SK-N-SH (cell line): ENCODE measurements at regions not wholly inside any gene's neighbourhood (a gene's known extent, or its start where the extent isn't known, plus 50 kb on each side); places are given as distances from the start of the nearest gene placed in this dataset.

Experiments used
- CTCF ChIA-PET: fragments of 300-600, 350-600 bp; formaldehyde crosslinking; extraction: SDS; loops from one replicate; lab custom pipeline; 2021; lab: Yijun Ruan, JAX
- POLR2A ChIA-PET: fragments of 350-600 bp; sonication (Branson Sonifier 250); formaldehyde crosslinking; extraction: SDS; loops from one replicate; lab custom pipeline; 2020; ENCODE audit warnings: antibody characterized with exemption, inconsistent platforms; lab: Yijun Ruan, JAX
- DNase-seq: peaks from one replicate; pipeline ENCODE4 v3.0.0; 2012
- H2AFZ ChIP-seq: fragments of 200-600 bp; sonication (generic); 2 replicates; pipeline ENCODE4 v1.8.1; 2016; ENCODE audit warnings: antibody characterized with exemption, mild to moderate bottlenecking, low read depth
- H3F3A ChIP-seq: fragments of 200-600 bp; sonication (generic); replicated peaks from 2 replicates; pipeline ENCODE3; 2016; ENCODE audit warnings: antibody characterized with exemption, mild to moderate bottlenecking; ENCODE audit not compliant: insufficient read depth
- H3K27ac ChIP-seq, 2 experiments: fragments of 200-500 bp in 1 of 2; fragments of 200-600 bp in 1 of 2; sonication (Bioruptor generic) in 1 of 2; sonication (generic), shearing (Covaris generic) in 1 of 2; 2 replicates each; pipeline versions ENCODE4 v1.5.1 to v1.6.1; 2014 to 2016; ENCODE audit warnings: low read depth in 2 of 2, inconsistent platforms in 1 of 2, low read length in 1 of 2, mild to moderate bottlenecking in 1 of 2, mixed read lengths in 1 of 2
- H3K27me3 ChIP-seq: fragments of 200-600 bp; sonication (generic), shearing (Covaris generic); 2 replicates; pipeline ENCODE4 v1.6.1; 2016; ENCODE audit warnings: mixed run types; ENCODE audit not compliant: insufficient read depth
- H3K36me3 ChIP-seq, 2 experiments: fragments of 200-500 bp in 1 of 2; fragments of 200-600 bp in 1 of 2; sonication (Bioruptor generic) in 1 of 2; sonication (generic) in 1 of 2; replicated peaks in 1 of 2; 2 replicates each; pipeline versions ENCODE3 to v1.5.1; 2014 to 2016; ENCODE audit warnings: low read length in 1 of 2, mild to moderate bottlenecking in 1 of 2; ENCODE audit not compliant: insufficient read depth in 2 of 2, control insufficient read depth in 1 of 2
- H3K4me1 ChIP-seq, 2 experiments: fragments of 200-500 bp in 1 of 2; fragments of 200-600 bp in 1 of 2; sonication (Bioruptor generic) in 1 of 2; sonication (generic), shearing (Covaris generic) in 1 of 2; 2 replicates each; pipeline versions ENCODE4 v1.5.1 to v1.6.1; 2014 to 2016; ENCODE audit warnings: low read depth in 1 of 2, low read length in 1 of 2, mixed run types in 1 of 2; ENCODE audit not compliant: insufficient read depth in 2 of 2, control insufficient read depth in 1 of 2
- H3K4me2 ChIP-seq: fragments of 200-600 bp; sonication (generic), shearing (Covaris generic); 2 replicates; pipeline ENCODE4 v1.6.1; 2017; ENCODE audit warnings: mixed run types
- H3K4me3 ChIP-seq, 2 experiments: fragments of 200-500 bp in 1 of 2; fragments of 200-600 bp in 1 of 2; sonication (Bioruptor generic) in 1 of 2; sonication (generic), shearing (Covaris generic) in 1 of 2; 2 replicates each; pipeline versions ENCODE4 v1.5.1 to v1.8.1; 2014 to 2016; ENCODE audit warnings: low read depth in 2 of 2, inconsistent platforms in 1 of 2, low read length in 1 of 2, mild to moderate bottlenecking in 1 of 2, mixed read lengths in 1 of 2, moderate library complexity in 1 of 2
- H3K79me2 ChIP-seq: fragments of 200-600 bp; sonication (generic); 2 replicates; pipeline ENCODE4 v1.8.1; 2017; ENCODE audit warnings: mild to moderate bottlenecking; ENCODE audit not compliant: insufficient read depth
- H3K9ac ChIP-seq: fragments of 200-600 bp; sonication (generic); 2 replicates; pipeline ENCODE4 v1.6.1; 2017; ENCODE audit warnings: mixed run types
- H3K9me2 ChIP-seq: fragments of 200-600 bp; sonication (generic); 2 replicates; pipeline ENCODE4 v1.6.1; 2017; ENCODE audit warnings: mixed run types
- H3K9me3 ChIP-seq: fragments of 200-600 bp; sonication (generic); 2 replicates; pipeline ENCODE4 v1.6.1; 2017; ENCODE audit warnings: mixed run types, mild to moderate bottlenecking, moderate library complexity
- H4K20me1 ChIP-seq: fragments of 200-600 bp; sonication (generic); 2 replicates; pipeline ENCODE4 v1.6.1; 2017; ENCODE audit warnings: mild to moderate bottlenecking, mixed run types; ENCODE audit not compliant: insufficient read depth
- CTCF ChIP-seq: fragments of 200-600 bp; sonication (generic); IDR thresholded peaks from 2 replicates; pipeline ENCODE4 v1.6.1; 2017; ENCODE audit warnings: antibody characterized with exemption, mild to moderate bottlenecking, moderate library complexity
- EP300 ChIP-seq, 2 experiments: IDR thresholded peaks; 2 replicates each; pipeline versions ENCODE4 v1.4.0 to v1.6.1; 2012; ENCODE audit warnings: borderline replicate concordance in 1 of 2, low read depth in 1 of 2, low read length in 1 of 2
- FOSL2 ChIP-seq: IDR thresholded peaks from 2 replicates; pipeline ENCODE4 v1.4.0; 2012; ENCODE audit warnings: low read depth, mild to moderate bottlenecking, moderate library complexity, borderline replicate concordance
- FOXJ3 ChIP-seq: sonication (generic); formaldehyde crosslinking; IDR thresholded peaks from 2 replicates; pipeline ENCODE4 v1.5.1; 2020; ENCODE audit warnings: mild to moderate bottlenecking, missing genetic modification reagents
- GATA2 ChIP-seq: sonication (generic); formaldehyde crosslinking; IDR thresholded peaks from 2 replicates; pipeline ENCODE4 v1.5.0; 2020; ENCODE audit warnings: mild to moderate bottlenecking, missing genetic modification reagents
- JUND ChIP-seq: IDR thresholded peaks from 2 replicates; pipeline ENCODE4 v1.4.0; 2012
- MEF2A ChIP-seq: IDR thresholded peaks from 2 replicates; pipeline ENCODE4 v1.4.0; 2012; ENCODE audit warnings: low read depth, borderline replicate concordance
- NFIC ChIP-seq: IDR thresholded peaks from 2 replicates; pipeline ENCODE4 v1.4.0; 2012; ENCODE audit warnings: borderline replicate concordance
- NRF1 ChIP-seq: IDR thresholded peaks from 2 replicates; pipeline ENCODE4 v1.6.1; 2012; ENCODE audit warnings: low read depth, mild to moderate bottlenecking, low read length
- POLR2AphosphoS5 ChIP-seq: IDR thresholded peaks from 2 replicates; pipeline ENCODE4 v1.6.1; 2012; ENCODE audit warnings: low read depth, low read length
- RAD21 ChIP-seq: IDR thresholded peaks from 2 replicates; pipeline ENCODE4 v1.6.1; 2012; ENCODE audit warnings: mild to moderate bottlenecking, low read length
- RCOR1 ChIP-seq: fragments of 150-350 bp; IDR thresholded peaks from 2 replicates; pipeline ENCODE4 v1.6.1; 2017; ENCODE audit warnings: antibody characterized with exemption, low read length
- SIN3A ChIP-seq: IDR thresholded peaks from 2 replicates; pipeline ENCODE4 v1.6.1; 2012; ENCODE audit warnings: low read depth, mild to moderate bottlenecking, low read length, moderate library complexity, borderline replicate concordance
- SMC3 ChIP-seq: IDR thresholded peaks from 2 replicates; pipeline ENCODE4 v1.6.1; 2012; ENCODE audit warnings: low read depth, low read length, improper control_type of control experiment
- TAF1 ChIP-seq: IDR thresholded peaks from 2 replicates; pipeline ENCODE4 v1.6.1; 2012; ENCODE audit warnings: low read depth, mild to moderate bottlenecking, low read length, moderate library complexity, borderline replicate concordance
- TEAD4 ChIP-seq: IDR thresholded peaks from 2 replicates; pipeline ENCODE4 v1.4.0; 2012; ENCODE audit warnings: mild to moderate bottlenecking, borderline replicate concordance; ENCODE audit not compliant: insufficient read depth
- USF2 ChIP-seq: fragments of 150-350 bp; IDR thresholded peaks from 2 replicates; pipeline ENCODE4 v1.6.1; 2017; ENCODE audit warnings: antibody characterized with exemption, low read length, low read depth, borderline replicate concordance
- YY1 ChIP-seq: IDR thresholded peaks from 2 replicates; pipeline ENCODE4 v1.4.0; 2012; ENCODE audit warnings: low read depth, mild to moderate bottlenecking
- WGBS: methylation state at CpG from one replicate; pipeline ENCODE4 v1.1.6; 2017; ENCODE audit warnings: low lambda C conversion rate; 5-methylcytosine and 5-hydroxymethylcytosine counted together
- TF ChIP-seq, protein P1 (sequence below): IDR thresholded peaks from 2 replicates; pipeline ENCODE4 v1.6.1; 2012; ENCODE audit warnings: mild to moderate bottlenecking, low read depth, low read length, moderate library complexity

- Histone ChIP-seq H3K27ac (peak overlapping the region in 1 of 2 experiments; percentile 28; a peak in 1 of 4 replicates), H4K20me1 (no peaks in the 10 kb centered on the region), H2AFZ (no peak overlapping the region), H3K4me2 (no peak overlapping the region), H3K9ac (no peak overlapping the region), H3K4me1 (peaks cover 5 to 18% of the 10 kb centered on the region in 2 experiments; a peak in 3 of 4 replicates), H3K36me3 (no peaks in the 10 kb centered on the region), H3K4me3 (no peak overlapping the region), H3K79me2 (peaks cover 3% of the 10 kb centered on the region; the same call in 1 of the 2 replicates), H3F3A (peaks cover 26% of the 10 kb centered on the region), H3K27me3 (no peaks in the 10 kb centered on the region), H3K9me2 (no peaks in the 10 kb centered on the region), H3K9me3 (no peaks in the 10 kb centered on the region)
- no peak for DNase-seq
- POLR2A ChIA-PET, result no interaction called here
- TF ChIP-seq NFIC (no peak), USF2 (no peak), MEF2A (no peak), GATA2 (CRISPR knock-in tag) (no peak), NRF1 (no peak), RAD21 (no peak), FOXJ3 (CRISPR knock-in tag) (no peak), TAF1 (no peak), TEAD4 (no peak)
- CTCF ChIA-PET, result interaction anchor here (0.7 to 7.4 kb wide), 16 partner anchors 9 to 234 kb away, joined by 3 to 72 read pairs (median 4); no protein-coding TSS in a partner anchor
- 78% methylated on average over 4 of the region's 7 CpGs for WGBS
Measured at GRCh38 chr15:66838202-66838601, 136.2 kb downstream of the SMAD6 start.

GRCh38 chr15:66838671-66839239, 136.7 kb downstream of the SMAD6 start:
- Histone ChIP-seq H3K9me2 (no peaks in the 10 kb centered on the region), H3K4me1 (peaks cover 7 to 23% of the 10 kb centered on the region in 2 experiments; a peak in 3 of 4 replicates), H3K27ac (peak overlapping the region in 1 of 2 experiments; percentile 97; a peak in 2 of 4 replicates), H3K9ac (no peak overlapping the region), H3K36me3 (no peaks in the 10 kb centered on the region), H3K79me2 (peaks cover 8% of the 10 kb centered on the region; the same call in 1 of the 2 replicates), H4K20me1 (no peaks in the 10 kb centered on the region), H3K27me3 (no peaks in the 10 kb centered on the region), H3K4me3 (no peak overlapping the region), H3K9me3 (no peaks in the 10 kb centered on the region), H3F3A (peaks cover 26% of the 10 kb centered on the region), H2AFZ (no peak overlapping the region), H3K4me2 (no peak overlapping the region)
- ChIA-PET POLR2A (no interaction called here), CTCF (interaction anchor here (0.7 to 7.4 kb wide), 22 partner anchors 8 to 235 kb away, joined by 3 to 72 read pairs (median 4); no protein-coding TSS in a partner anchor)
- TF ChIP-seq YY1 (no peak), SIN3A (no peak), SMC3 (no peak; the same call in 1 of the 2 replicates), FOSL2 (no peak), CTCF (peak; percentile 76), RCOR1 (no peak), GATA2 (CRISPR knock-in tag) (no peak), JUND (no peak), RAD21 (peak; percentile 42; the same call in 1 of the 2 replicates), FOXJ3 (CRISPR knock-in tag) (no peak), TEAD4 (no peak), EP300 (IDR thresholded peaks at IDR 0.05; ENCODE audit: borderline replicate concordance in 1 of 2, low read depth in 1 of 2, low read length in 1 of 2) (no peak), USF2 (no peak), POLR2AphosphoS5 (no peak)
- TF ChIP-seq, protein P1, sequence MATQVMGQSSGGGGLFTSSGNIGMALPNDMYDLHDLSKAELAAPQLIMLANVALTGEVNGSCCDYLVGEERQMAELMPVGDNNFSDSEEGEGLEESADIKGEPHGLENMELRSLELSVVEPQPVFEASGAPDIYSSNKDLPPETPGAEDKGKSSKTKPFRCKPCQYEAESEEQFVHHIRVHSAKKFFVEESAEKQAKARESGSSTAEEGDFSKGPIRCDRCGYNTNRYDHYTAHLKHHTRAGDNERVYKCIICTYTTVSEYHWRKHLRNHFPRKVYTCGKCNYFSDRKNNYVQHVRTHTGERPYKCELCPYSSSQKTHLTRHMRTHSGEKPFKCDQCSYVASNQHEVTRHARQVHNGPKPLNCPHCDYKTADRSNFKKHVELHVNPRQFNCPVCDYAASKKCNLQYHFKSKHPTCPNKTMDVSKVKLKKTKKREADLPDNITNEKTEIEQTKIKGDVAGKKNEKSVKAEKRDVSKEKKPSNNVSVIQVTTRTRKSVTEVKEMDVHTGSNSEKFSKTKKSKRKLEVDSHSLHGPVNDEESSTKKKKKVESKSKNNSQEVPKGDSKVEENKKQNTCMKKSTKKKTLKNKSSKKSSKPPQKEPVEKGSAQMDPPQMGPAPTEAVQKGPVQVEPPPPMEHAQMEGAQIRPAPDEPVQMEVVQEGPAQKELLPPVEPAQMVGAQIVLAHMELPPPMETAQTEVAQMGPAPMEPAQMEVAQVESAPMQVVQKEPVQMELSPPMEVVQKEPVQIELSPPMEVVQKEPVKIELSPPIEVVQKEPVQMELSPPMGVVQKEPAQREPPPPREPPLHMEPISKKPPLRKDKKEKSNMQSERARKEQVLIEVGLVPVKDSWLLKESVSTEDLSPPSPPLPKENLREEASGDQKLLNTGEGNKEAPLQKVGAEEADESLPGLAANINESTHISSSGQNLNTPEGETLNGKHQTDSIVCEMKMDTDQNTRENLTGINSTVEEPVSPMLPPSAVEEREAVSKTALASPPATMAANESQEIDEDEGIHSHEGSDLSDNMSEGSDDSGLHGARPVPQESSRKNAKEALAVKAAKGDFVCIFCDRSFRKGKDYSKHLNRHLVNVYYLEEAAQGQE, result no peak
- WGBS, result 61% methylated on average over 5 of the region's 5 CpGs
- DNase-seq, result peak; percentile 69
